Erythroblast (primary cell): ENCODE measurements at regions not wholly inside any gene's neighbourhood (a gene's known extent, or its start where the extent isn't known, plus 50 kb on each side); places are given as distances from the start of the nearest gene placed in this dataset.

Experiments used
- GATA1 ChIP-seq: IDR thresholded peaks from 2 replicates; pipeline ENCODE4 v1.6.1; 2011; ENCODE audit warnings: low read depth, mild to moderate bottlenecking, control low read depth, low read length, moderate library complexity
- POLR2A ChIP-seq: IDR thresholded peaks from 2 replicates; pipeline ENCODE4 v1.6.1; 2011; ENCODE audit warnings: mild to moderate bottlenecking, low read length

GRCh38 chr14:62280366-62280765, 518.1 kb downstream of the SNAPC1 start:
- TF ChIP-seq GATA1 (no peak), POLR2A (no peak)
